Testis (tissue), 2 donors: ENCODE measurements at regions not wholly inside any gene's neighbourhood (a gene's known extent, or its start where the extent isn't known, plus 50 kb on each side); places are given as distances from the start of the nearest gene placed in this dataset.

Source experiments
- DNase-seq: peaks from one replicate; pipeline ENCODE4 v3.0.0-alpha.2; 2019
- H3K27ac ChIP-seq, 2 donors: fragments of 200-600 bp; sonication (generic); one replicate each; pipeline ENCODE4 v1.5.1; 2019
- H3K27me3 ChIP-seq: fragments of 200-600 bp; sonication (generic); one replicate; pipeline ENCODE4 v1.5.1; 2019
- H3K36me3 ChIP-seq: fragments of 200-600 bp; sonication (generic); one replicate; pipeline ENCODE4 v1.5.1; 2017; ENCODE audit warnings: low read depth; ENCODE audit errors: missing control alignments
- H3K4me1 ChIP-seq: fragments of 200-600 bp; sonication (generic); one replicate; pipeline ENCODE4 v1.5.1; 2019
- H3K4me3 ChIP-seq, 2 donors: fragments of 200-600 bp; sonication (generic); one replicate each; pipeline ENCODE4 v1.5.1; 2017 to 2019
- H3K9me3 ChIP-seq: fragments of 200-600 bp; sonication (generic); one replicate; pipeline ENCODE4 v1.5.1; 2017
- POLR2A ChIP-seq: fragments of 450-650 bp; IDR thresholded peaks from one replicate; pipeline ENCODE4 v1.6.1; 2017; ENCODE audit warnings: antibody characterized with exemption, mild to moderate bottlenecking, moderate library complexity
- WGBS, 2 donors: methylation state at CpG; one replicate each; pipeline ENCODE4 v1.1.5; 2018; 5-methylcytosine and 5-hydroxymethylcytosine counted together
- intact Hi-C: fragments of 100-400 bp; cut with DNase I; formaldehyde crosslinking; loops from one replicate; pipeline ENCODE4 v1.15.1; 2023; ENCODE audit warnings: low total_unique reads
- TF ChIP-seq, protein P1 (sequence below), 3 experiments: fragments of 450-650 bp in 2 of 3; fragments of 200-600 bp in 1 of 3; sonication (generic) in 1 of 3; IDR thresholded peaks; one replicate each; pipeline ENCODE4 v1.5.1; 2016 to 2019; ENCODE audit warnings: antibody characterized with exemption in 3 of 3, mild to moderate bottlenecking in 2 of 3, moderate library complexity in 1 of 3

DNA sequence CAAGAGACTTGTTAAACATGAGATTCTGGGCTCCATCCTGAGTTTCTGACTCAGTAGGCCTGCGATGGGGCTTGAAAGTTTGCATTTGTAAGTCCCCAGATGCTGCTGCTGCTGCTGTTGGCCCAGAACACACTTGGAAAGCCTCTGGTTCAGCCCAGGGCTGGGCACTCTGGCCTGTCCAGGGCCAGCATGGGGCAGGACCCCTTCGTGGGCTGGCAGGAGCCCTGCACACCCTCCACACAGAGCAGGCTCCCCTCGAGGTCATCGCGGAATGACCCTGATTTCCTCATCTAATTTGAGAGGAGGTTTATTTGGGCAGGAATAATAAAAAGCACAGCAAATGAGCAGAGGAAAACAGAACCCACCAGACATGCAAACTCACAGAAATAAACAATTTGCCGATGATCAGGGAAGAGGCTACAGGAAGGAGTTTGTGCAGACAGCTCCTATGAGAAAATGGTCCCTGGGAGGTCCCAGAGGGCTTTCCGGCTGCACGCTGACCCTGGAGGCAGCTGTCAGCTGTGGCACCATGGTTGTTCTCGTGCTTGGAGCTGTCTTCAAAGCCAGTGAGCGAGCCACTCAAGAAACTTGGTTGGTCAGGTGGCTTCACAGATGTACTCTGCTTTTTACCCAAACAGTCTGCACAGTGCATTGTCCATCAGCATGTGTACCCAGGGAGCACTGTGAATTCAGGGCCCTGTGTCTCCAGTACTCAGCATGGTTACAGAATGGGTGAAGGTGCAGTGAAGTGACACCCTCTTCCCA is 119.3 kb downstream of the GLI2 start:
- no peak for DNase-seq
- intact Hi-C loops, result no loop called here
- Histone ChIP-seq H3K36me3 (no peaks in the 10 kb centered on the region), H3K9me3 (no peaks in the 10 kb centered on the region), H3K27ac (no peak overlapping the region), H3K27me3 (no peaks in the 10 kb centered on the region), H3K4me3 (no peak overlapping the region), H3K4me1 (peaks cover 13% of the 10 kb centered on the region)
- TF ChIP-seq POLR2A, result no peak
- TF ChIP-seq, protein P1, sequence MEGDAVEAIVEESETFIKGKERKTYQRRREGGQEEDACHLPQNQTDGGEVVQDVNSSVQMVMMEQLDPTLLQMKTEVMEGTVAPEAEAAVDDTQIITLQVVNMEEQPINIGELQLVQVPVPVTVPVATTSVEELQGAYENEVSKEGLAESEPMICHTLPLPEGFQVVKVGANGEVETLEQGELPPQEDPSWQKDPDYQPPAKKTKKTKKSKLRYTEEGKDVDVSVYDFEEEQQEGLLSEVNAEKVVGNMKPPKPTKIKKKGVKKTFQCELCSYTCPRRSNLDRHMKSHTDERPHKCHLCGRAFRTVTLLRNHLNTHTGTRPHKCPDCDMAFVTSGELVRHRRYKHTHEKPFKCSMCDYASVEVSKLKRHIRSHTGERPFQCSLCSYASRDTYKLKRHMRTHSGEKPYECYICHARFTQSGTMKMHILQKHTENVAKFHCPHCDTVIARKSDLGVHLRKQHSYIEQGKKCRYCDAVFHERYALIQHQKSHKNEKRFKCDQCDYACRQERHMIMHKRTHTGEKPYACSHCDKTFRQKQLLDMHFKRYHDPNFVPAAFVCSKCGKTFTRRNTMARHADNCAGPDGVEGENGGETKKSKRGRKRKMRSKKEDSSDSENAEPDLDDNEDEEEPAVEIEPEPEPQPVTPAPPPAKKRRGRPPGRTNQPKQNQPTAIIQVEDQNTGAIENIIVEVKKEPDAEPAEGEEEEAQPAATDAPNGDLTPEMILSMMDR (IDR thresholded peaks at IDR 0.05), result no peak
- 71 to 79% methylated on average over 10 of the region's 10 CpGs for WGBS, 2 donors

GRCh38 chr2:120855855-120856405 is 120.3 kb downstream of the GLI2 start:
- Histone ChIP-seq H3K27ac (no peak overlapping the region), H3K9me3 (no peaks in the 10 kb centered on the region), H3K4me1 (peaks cover 13% of the 10 kb centered on the region), H3K4me3 (no peak overlapping the region), H3K36me3 (no peaks in the 10 kb centered on the region), H3K27me3 (no peaks in the 10 kb centered on the region)
- 74 to 76% methylated on average over 4 of the region's 4 CpGs for WGBS, 2 donors
- intact Hi-C loops, result no loop called here
- TF ChIP-seq, protein P1 (IDR thresholded peaks at IDR 0.05), result no peak
- TF ChIP-seq POLR2A, result no peak
- DNase-seq, result no peak

DNA sequence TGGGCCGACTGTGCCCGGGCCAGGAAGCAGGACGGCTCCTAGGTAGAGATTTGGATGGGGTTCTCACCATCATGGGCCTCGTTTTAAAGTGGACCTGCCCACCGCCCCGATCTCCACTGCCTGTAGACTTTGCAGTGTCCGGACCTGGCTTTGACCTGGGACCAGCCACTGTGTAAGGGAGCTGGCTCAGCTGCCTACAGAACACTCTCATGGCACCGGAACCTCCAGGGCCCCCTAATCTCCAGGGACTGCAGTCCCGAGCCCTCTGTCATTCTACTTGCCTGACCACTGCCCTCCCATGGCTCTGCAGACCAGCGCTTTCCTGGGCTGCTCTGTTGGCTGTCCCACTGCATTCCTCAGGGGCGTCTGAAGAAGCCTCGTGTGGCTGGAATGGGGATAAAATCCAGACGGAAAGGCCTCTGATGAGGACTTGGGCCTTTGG is 120.8 kb downstream of the GLI2 start:
- 67 to 80% methylated on average over 13 of the region's 13 CpGs for WGBS, 2 donors
- Histone ChIP-seq H3K36me3 (no peaks in the 10 kb centered on the region), H3K27ac (no peak overlapping the region), H3K4me3 (no peak overlapping the region), H3K4me1 (peaks cover 13% of the 10 kb centered on the region), H3K27me3 (no peaks in the 10 kb centered on the region), H3K9me3 (no peaks in the 10 kb centered on the region)
- peak; percentile 34 for DNase-seq
- intact Hi-C loops, result no loop called here
- TF ChIP-seq, protein P1 (IDR thresholded peaks at IDR 0.05), result no peak
- no peak for TF ChIP-seq POLR2A

- Histone ChIP-seq H3K27me3 (no peaks in the 10 kb centered on the region), H3K36me3 (no peaks in the 10 kb centered on the region), H3K4me1 (peaks cover 18% of the 10 kb centered on the region), H3K9me3 (no peaks in the 10 kb centered on the region), H3K4me3 (no peak overlapping the region), H3K27ac (no peak overlapping the region)
- no peak for DNase-seq
- 85 to 95% methylated on average over 3 to 4 of the region's 4 CpGs for WGBS, 2 donors
- no peak for TF ChIP-seq POLR2A
- TF ChIP-seq, protein P1 (IDR thresholded peaks at IDR 0.05), result no peak
- intact Hi-C loops, result no loop called here
Measured at GRCh38 chr2:120857422-120857821, 121.8 kb downstream of the GLI2 start.
